ENCODE measurements at regions not wholly inside any gene's neighbourhood (a gene's known extent, or its start where the extent isn't known, plus 50 kb on each side); places are given as distances from the start of the nearest gene placed in this dataset.

- POLR2A ChIA-PET = no interaction called here
- Mint-ChIP-seq H3K27me3 (no peaks in the 10 kb centered on the region), H3K9me3 (ENCODE audit: insufficient read depth) (peaks cover 8% of the 10 kb centered on the region), H3K4me1 (no peaks in the 10 kb centered on the region), H3K4me3 (no peak overlapping the region), H3K27ac (no peak overlapping the region)
- no peak for ATAC-seq (ENCODE audit: low read depth)
- Histone ChIP-seq H3K27ac (ENCODE audit: low read length in 2 of 2) (no peak overlapping the region), H3K9ac (ENCODE audit: low read length) (no peak overlapping the region), H3K4me3 (ENCODE audit: control extremely low read depth in 1 of 5, extremely low read depth in 1 of 5, insufficient read depth in 1 of 5, low read depth in 2 of 5, low read length in 4 of 5) (no peak overlapping the region), H3K27me3 (replicated peaks in 1 of 4; ENCODE audit: control extremely low read depth in 1 of 4, control insufficient read depth in 3 of 4, insufficient read depth in 4 of 4, low read length in 3 of 4) (no peaks in the 10 kb centered on the region), H3K9me3 (ENCODE audit: control extremely low read depth in 1 of 3, control insufficient read depth in 2 of 3, insufficient read depth in 1 of 3, low read length in 2 of 3) (peaks cover 0 to 11% (median 7%) of the 10 kb centered on the region in 3 donors), H4K20me1 (ENCODE audit: control insufficient read depth, insufficient read depth, low read length, poor library complexity, severe bottlenecking) (no peaks in the 10 kb centered on the region), H3K4me2 (replicated peaks; ENCODE audit: low read depth, low read length, poor library complexity, severe bottlenecking) (no peak overlapping the region), H3K4me1 (ENCODE audit: control insufficient read depth in 2 of 2, insufficient read depth in 2 of 2, low read length in 2 of 2) (no peaks in the 10 kb centered on the region), H2AFZ (ENCODE audit: insufficient read depth, low read depth, low read length, poor library complexity, severe bottlenecking) (no peak overlapping the region), H3K36me3 (replicated peaks in 1 of 2; ENCODE audit: control extremely low read depth in 1 of 2, control insufficient read depth in 1 of 2, extremely low read depth in 1 of 2, insufficient read depth in 2 of 2, low read length in 1 of 2) (no peaks in the 10 kb centered on the region), H3K79me2 (ENCODE audit: control insufficient read depth, insufficient read depth, low read length) (no peaks in the 10 kb centered on the region)
- TF ChIP-seq EZH2 (IDR thresholded peaks at IDR 0.05; ENCODE audit: borderline replicate concordance, insufficient read depth, low read depth, low read length, poor library complexity, severe bottlenecking) (no peak), CTCF (IDR thresholded peaks at IDR 0.05) (no peak)
- intact Hi-C loops (cut with micrococcal nuclease) = no loop called here
- 94% methylated on average over 4 of the region's 8 CpGs for WGBS (ENCODE audit: insufficient coverage)
- CTCF ChIA-PET = no interaction called here
- no peak for DNase-seq
Observed at GRCh38 chr7:145916776-145917175, 199.8 kb upstream of the CNTNAP2 start.

- ATAC-seq (ENCODE audit: low read depth) (no peak), DNase-seq (no peak)
- Histone ChIP-seq H3K79me2 (ENCODE audit: control insufficient read depth, insufficient read depth, low read length) (no peaks in the 10 kb centered on the region), H3K4me1 (ENCODE audit: control insufficient read depth in 2 of 2, insufficient read depth in 2 of 2, low read length in 2 of 2) (no peaks in the 10 kb centered on the region), H3K36me3 (replicated peaks in 1 of 2; ENCODE audit: control extremely low read depth in 1 of 2, control insufficient read depth in 1 of 2, extremely low read depth in 1 of 2, insufficient read depth in 2 of 2, low read length in 1 of 2) (no peaks in the 10 kb centered on the region), H3K4me2 (replicated peaks; ENCODE audit: low read depth, low read length, poor library complexity, severe bottlenecking) (no peak overlapping the region), H3K9me3 (ENCODE audit: control extremely low read depth in 1 of 3, control insufficient read depth in 2 of 3, insufficient read depth in 1 of 3, low read length in 2 of 3) (peaks cover 0 to 11% (median 7%) of the 10 kb centered on the region in 3 donors), H4K20me1 (ENCODE audit: control insufficient read depth, insufficient read depth, low read length, poor library complexity, severe bottlenecking) (no peaks in the 10 kb centered on the region), H3K9ac (ENCODE audit: low read length) (no peak overlapping the region), H3K4me3 (ENCODE audit: control extremely low read depth in 1 of 5, extremely low read depth in 1 of 5, insufficient read depth in 1 of 5, low read depth in 2 of 5, low read length in 4 of 5) (no peak overlapping the region), H3K27ac (ENCODE audit: low read length in 2 of 2) (no peak overlapping the region), H3K27me3 (replicated peaks in 1 of 4; ENCODE audit: control extremely low read depth in 1 of 4, control insufficient read depth in 3 of 4, insufficient read depth in 4 of 4, low read length in 3 of 4) (no peaks in the 10 kb centered on the region), H2AFZ (ENCODE audit: insufficient read depth, low read depth, low read length, poor library complexity, severe bottlenecking) (no peak overlapping the region)
- Mint-ChIP-seq H3K9me3 (ENCODE audit: insufficient read depth) (peaks cover 6% of the 10 kb centered on the region), H3K27ac (no peak overlapping the region), H3K4me3 (no peak overlapping the region), H3K4me1 (no peaks in the 10 kb centered on the region), H3K27me3 (no peaks in the 10 kb centered on the region)
- CTCF ChIA-PET = no interaction called here
- 80% methylated on average over 1 of the region's 2 CpGs for WGBS (ENCODE audit: insufficient coverage)
- intact Hi-C loops (cut with micrococcal nuclease) = no loop called here
- TF ChIP-seq EZH2 (IDR thresholded peaks at IDR 0.05; ENCODE audit: borderline replicate concordance, insufficient read depth, low read depth, low read length, poor library complexity, severe bottlenecking) = no peak
- TF ChIP-seq CTCF (IDR thresholded peaks at IDR 0.05) = no peak
- POLR2A ChIA-PET = no interaction called here
Observed at GRCh38 chr7:145915679-145916078, 200.9 kb upstream of the CNTNAP2 start.
